KMS-11 (cell line): ENCODE measurements at regions not wholly inside any gene's neighbourhood (a gene's known extent, or its start where the extent isn't known, plus 50 kb on each side); places are given as distances from the start of the nearest gene placed in this dataset.

Source experiments
- H2AFZ ChIP-seq: fragments of 200-600 bp; sonication (generic); 2 replicates; pipeline ENCODE4 v1.6.1; 2016; ENCODE audit warnings: antibody characterized with exemption, mixed run types, low read depth
- H3K27ac ChIP-seq: fragments of 200-600 bp; sonication (generic); 2 replicates; pipeline ENCODE4 v1.6.1; 2016; ENCODE audit warnings: mild to moderate bottlenecking, mixed run types
- H3K27me3 ChIP-seq: fragments of 200-600 bp; sonication (generic); 2 replicates; pipeline ENCODE4 v1.6.1; 2017; ENCODE audit warnings: mild to moderate bottlenecking, low read depth, mixed run types, moderate library complexity; ENCODE audit not compliant: insufficient read depth
- H3K36me3 ChIP-seq: fragments of 200-600 bp; sonication (generic); 2 replicates; pipeline ENCODE4 v1.6.1; 2017; ENCODE audit warnings: mild to moderate bottlenecking, mixed run types; ENCODE audit not compliant: insufficient read depth
- H3K4me1 ChIP-seq: fragments of 200-600 bp; sonication (generic); 2 replicates; pipeline ENCODE4 v1.6.1; 2016; ENCODE audit warnings: mild to moderate bottlenecking, low read depth, mixed run types; ENCODE audit not compliant: poor library complexity, severe bottlenecking
- H3K4me2 ChIP-seq: fragments of 200-600 bp; sonication (generic); 2 replicates; pipeline ENCODE4 v1.7.0; 2016; ENCODE audit warnings: mild to moderate bottlenecking, mixed run types
- H3K4me3 ChIP-seq: fragments of 200-600 bp; sonication (generic); IDR thresholded peaks from 2 replicates; pipeline ENCODE4 v1.6.1; 2017; ENCODE audit warnings: low read depth, low read length, mixed read lengths; ENCODE audit not compliant: insufficient read depth
- H3K79me2 ChIP-seq: fragments of 200-600 bp; sonication (generic); 2 replicates; pipeline ENCODE4 v1.6.1; 2016; ENCODE audit warnings: low read depth, mixed run types; ENCODE audit not compliant: insufficient read depth
- H3K9ac ChIP-seq: fragments of 200-600 bp; sonication (generic); 2 replicates; pipeline ENCODE4 v1.6.1; 2016; ENCODE audit warnings: mild to moderate bottlenecking, mixed run types
- H4K20me1 ChIP-seq: fragments of 200-600 bp; sonication (generic); 2 replicates; pipeline ENCODE4 v1.6.1; 2016; ENCODE audit warnings: mild to moderate bottlenecking, mixed run types; ENCODE audit not compliant: insufficient read depth
- CTCF ChIP-seq: fragments of 200-600 bp; sonication (generic); conservative IDR thresholded peaks from 2 replicates; pipeline ENCODE4 v1.6.1; 2017; ENCODE audit warnings: low read depth, mild to moderate bottlenecking, antibody characterized with exemption, low read length, moderate library complexity, mixed read lengths

GRCh38 chr19:46922465-46922864 lies 61.7 kb downstream of the ARHGAP35 start:
- Histone ChIP-seq H4K20me1 (0 out of 2 replicates have a peak, but pooled peaks cover 6% of the 10 kb centered on the region), H2AFZ (no peak overlapping the region), H3K4me1 (peaks cover 32% of the 10 kb centered on the region), H3K27me3 (no peaks in the 10 kb centered on the region), H3K4me3 (no peak overlapping the region), H3K36me3 (peaks cover 6% of the 10 kb centered on the region; the same call in 1 of the 2 replicates), H3K79me2 (peaks cover 37% of the 10 kb centered on the region), H3K4me2 (no peak overlapping the region), H3K27ac (no peak overlapping the region), H3K9ac (no peak overlapping the region)
- no peak for TF ChIP-seq CTCF

DNA sequence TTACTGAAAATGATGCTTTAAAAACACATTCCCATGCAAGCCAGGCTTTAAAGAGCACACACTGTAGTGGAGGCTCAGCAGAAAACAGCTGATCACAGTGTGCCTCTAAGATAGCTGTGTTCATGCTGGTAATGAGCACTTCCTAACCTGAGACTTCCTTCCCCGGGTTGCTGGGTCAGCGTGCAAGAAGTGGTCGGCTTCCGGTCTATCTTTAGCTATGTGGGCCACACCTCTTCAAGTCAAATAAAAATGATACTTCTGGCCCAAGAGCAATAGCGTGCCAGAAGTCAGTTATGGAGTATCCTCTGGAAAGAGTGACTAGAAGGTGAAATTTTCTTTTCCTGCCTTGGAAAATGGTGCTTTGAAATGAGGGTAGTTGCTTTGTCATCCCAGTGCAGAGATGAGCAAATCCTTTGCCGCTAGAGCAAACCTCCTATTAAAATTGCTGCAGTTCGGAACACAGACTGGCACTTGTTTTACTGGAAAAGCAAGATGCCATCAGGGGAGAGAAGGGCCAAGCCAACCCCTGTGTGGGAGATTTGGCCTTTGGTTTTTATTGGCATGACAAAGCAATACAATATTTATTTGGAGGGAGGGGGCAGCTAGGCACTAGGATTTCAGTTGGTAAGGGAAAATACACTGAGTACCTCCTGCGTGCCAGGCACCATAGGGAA lies 64.2 kb downstream of the ARHGAP35 start:
- no peaks in the 10 kb centered on the region; the same call in 1 of the 2 replicates for H3K36me3 ChIP-seq
- no peak overlapping the region for H3K4me3 ChIP-seq
- H3K27me3 ChIP-seq = no peaks in the 10 kb centered on the region
- peaks cover 10% of the 10 kb centered on the region; the same call in 1 of the 2 replicates for H4K20me1 ChIP-seq
- no peak overlapping the region for H2AFZ ChIP-seq
- TF ChIP-seq CTCF = no peak
- peaks cover 52% of the 10 kb centered on the region for H3K79me2 ChIP-seq
- no peak overlapping the region for H3K4me2 ChIP-seq
- no peak overlapping the region for H3K27ac ChIP-seq
- no peak overlapping the region for H3K9ac ChIP-seq
- H3K4me1 ChIP-seq = peaks cover 42% of the 10 kb centered on the region

- Histone ChIP-seq H2AFZ (no peak overlapping the region), H3K9ac (no peak overlapping the region), H3K27ac (no peak overlapping the region), H3K27me3 (no peaks in the 10 kb centered on the region), H3K79me2 (peaks cover 57% of the 10 kb centered on the region), H3K36me3 (no peaks in the 10 kb centered on the region), H3K4me3 (no peak overlapping the region), H4K20me1 (peaks cover 10% of the 10 kb centered on the region; the same call in 1 of the 2 replicates), H3K4me2 (no peak overlapping the region), H3K4me1 (peaks cover 42% of the 10 kb centered on the region)
- TF ChIP-seq CTCF = no peak
These were observed 64.8 kb downstream of the ARHGAP35 start for GRCh38 chr19:46925548-46925950.

- Histone ChIP-seq H3K27me3 (no peaks in the 10 kb centered on the region), H2AFZ (no peak overlapping the region), H3K27ac (no peak overlapping the region), H3K4me3 (no peak overlapping the region), H3K79me2 (peaks cover 62% of the 10 kb centered on the region), H3K4me2 (no peak overlapping the region; the same call in 1 of the 2 replicates), H3K4me1 (peaks cover 42% of the 10 kb centered on the region), H3K36me3 (no peaks in the 10 kb centered on the region), H4K20me1 (peaks cover 10% of the 10 kb centered on the region; the same call in 1 of the 2 replicates), H3K9ac (no peak overlapping the region)
- no peak for TF ChIP-seq CTCF
These were observed 65.6 kb downstream of the ARHGAP35 start for GRCh38 chr19:46926170-46927071.
